Upper lobe of left lung (tissue), 4 donors: ENCODE measurements at regions not wholly inside any gene's neighbourhood (a gene's known extent, or its start where the extent isn't known, plus 50 kb on each side); places are given as distances from the start of the nearest gene placed in this dataset.

ENCODE experiments used
- CTCF ChIP-seq, 6 experiments: fragments of 450-650 bp in 4 of 6; fragments of 200-600 bp in 2 of 6; sonication (generic) in 2 of 6; IDR thresholded peaks; one replicate each; pipeline ENCODE4 v1.5.1; 2016 to 2019; ENCODE audit warnings: antibody characterized with exemption in 6 of 6
- POLR2A ChIP-seq, 4 donors: fragments of 450-650 bp; IDR thresholded peaks; one replicate each; pipeline ENCODE4 v1.5.1; 2016 to 2017; ENCODE audit warnings: antibody characterized with exemption in 4 of 4, mild to moderate bottlenecking in 2 of 4

- TF ChIP-seq CTCF (IDR thresholded peaks at IDR 0.05) = no peak
- no peak for TF ChIP-seq POLR2A (IDR thresholded peaks at IDR 0.05)
Observed at GRCh38 chr6:139983555-139984276, 609.3 kb upstream of the CITED2 start.
